ENCODE measurements at regions not wholly inside any gene's neighbourhood (a gene's known extent, or its start where the extent isn't known, plus 50 kb on each side); places are given as distances from the start of the nearest gene placed in this dataset.

GRCh38 chr17:13199425-13199824 is 181.6 kb upstream of the ELAC2 start:
- TF ChIP-seq CTCF (IDR thresholded peaks at IDR 0.05): no peak
- no peak for TF ChIP-seq POLR2A (IDR thresholded peaks at IDR 0.05)
- Histone ChIP-seq H3K27ac (no peak overlapping the region), H3K36me3 (no peaks in the 10 kb centered on the region), H3K4me1 (ENCODE audit: insufficient read depth) (no peaks in the 10 kb centered on the region), H3K4me3 (no peak overlapping the region), H3K27me3 (no peaks in the 10 kb centered on the region), H3K9me3 (no peaks in the 10 kb centered on the region)
- DNase-seq: no peak
- intact Hi-C loops (cut with DNase I): no loop called here

- intact Hi-C loops (cut with DNase I): no loop called here
- TF ChIP-seq EP300 (IDR thresholded peaks at IDR 0.05) (no peak), CTCF (IDR thresholded peaks at IDR 0.05) (no peak), POLR2A (IDR thresholded peaks at IDR 0.05) (no peak)
- Histone ChIP-seq H3K36me3 (no peaks in the 10 kb centered on the region), H3K9me3 (no peaks in the 10 kb centered on the region), H3K4me3 (no peak overlapping the region), H3K27ac (no peak overlapping the region), H3K4me1 (ENCODE audit: insufficient read depth) (no peaks in the 10 kb centered on the region), H3K27me3 (no peaks in the 10 kb centered on the region)
- no peak for DNase-seq
- 81 to 94% (median 88%) methylated on average over 4 of the region's 4 CpGs for WGBS, 3 donors
These were observed 179.8 kb upstream of the ELAC2 start for GRCh38 chr17:13197586-13197985.

- TF ChIP-seq CTCF (IDR thresholded peaks at IDR 0.05) (no peak), EP300 (IDR thresholded peaks at IDR 0.05) (no peak), POLR2A (IDR thresholded peaks at IDR 0.05) (no peak)
- WGBS, 3 donors: 0 to 3% (median 0%) methylated on average over 2 of the region's 2 CpGs
- intact Hi-C loops (cut with DNase I): no loop called here
- Histone ChIP-seq H3K4me3 (no peak overlapping the region), H3K27me3 (no peaks in the 10 kb centered on the region), H3K27ac (no peak overlapping the region), H3K9me3 (no peaks in the 10 kb centered on the region), H3K4me1 (ENCODE audit: insufficient read depth) (no peaks in the 10 kb centered on the region), H3K36me3 (no peaks in the 10 kb centered on the region)
- no peak for DNase-seq
These were observed 177.1 kb upstream of the ELAC2 start for GRCh38 chr17:13194887-13195286.

- no peak overlapping the region for H3K4me3 ChIP-seq
- no peak for DNase-seq
- no peaks in the 10 kb centered on the region for H3K27me3 ChIP-seq
- TF ChIP-seq POLR2A (IDR thresholded peaks at IDR 0.05) (no peak), EP300 (IDR thresholded peaks at IDR 0.05) (no peak), CTCF (IDR thresholded peaks at IDR 0.05) (no peak)
- H3K27ac ChIP-seq: no peak overlapping the region
- H3K9me3 ChIP-seq: no peaks in the 10 kb centered on the region
- H3K36me3 ChIP-seq: no peaks in the 10 kb centered on the region
- no peaks in the 10 kb centered on the region for H3K4me1 ChIP-seq (ENCODE audit: insufficient read depth)
- WGBS, 3 donors: 48 to 61% (median 50%) methylated on average over 4 of the region's 4 CpGs
- intact Hi-C loops (cut with DNase I): no loop called here
These were observed 165.0 kb upstream of the ELAC2 start for GRCh38 chr17:13182854-13183253.

GRCh38 chr17:13182450-13182849 is 164.6 kb upstream of the ELAC2 start:
- H3K4me3 ChIP-seq: no peak overlapping the region
- no peak for DNase-seq
- H3K4me1 ChIP-seq (ENCODE audit: insufficient read depth): no peaks in the 10 kb centered on the region
- H3K27ac ChIP-seq: no peak overlapping the region
- TF ChIP-seq EP300 (IDR thresholded peaks at IDR 0.05): no peak
- no peak for TF ChIP-seq CTCF (IDR thresholded peaks at IDR 0.05)
- no peak for TF ChIP-seq POLR2A (IDR thresholded peaks at IDR 0.05)
- no peaks in the 10 kb centered on the region for H3K27me3 ChIP-seq
- H3K9me3 ChIP-seq: no peaks in the 10 kb centered on the region
- no peaks in the 10 kb centered on the region for H3K36me3 ChIP-seq
- intact Hi-C loops (cut with DNase I): no loop called here
